NCI-H345 treated with DMSO at 0.1 percent for 48 hours (cell line): ENCODE measurements at regions not wholly inside any gene's neighbourhood (a gene's known extent, or its start where the extent isn't known, plus 50 kb on each side); places are given as distances from the start of the nearest gene placed in this dataset.

Experiments used
- DNase-seq: peaks from one replicate; lab custom pipeline; 2025; ENCODE audit not compliant: unreplicated experiment; lab: John Stamatoyannopoulos, UW

- no peak for DNase-seq
Measured at GRCh38 chr18:42137693-42138375, 182.8 kb downstream of the PIK3C3 start.

DNA sequence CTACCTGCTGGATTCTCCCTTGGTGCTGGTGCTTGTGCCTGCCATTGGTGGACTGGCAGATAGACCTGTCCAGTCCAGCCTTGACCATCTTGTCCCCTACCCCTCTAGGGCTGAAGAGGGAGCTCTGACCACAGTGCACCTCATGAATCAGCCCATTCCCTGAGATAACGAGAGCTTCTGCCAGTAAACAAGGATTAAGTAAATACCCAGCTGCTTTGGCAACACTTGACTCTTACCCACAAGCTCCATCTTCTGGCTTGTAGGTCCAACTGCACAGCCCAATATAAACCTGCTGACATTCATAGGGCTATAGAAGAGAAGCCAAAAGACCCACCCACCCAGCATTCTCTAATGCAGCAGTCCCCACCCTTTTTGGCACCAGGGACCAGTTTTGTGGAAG lies 186.4 kb downstream of the PIK3C3 start:
- DNase-seq = no peak

GRCh38 chr18:42155024-42155423 lies 200.0 kb downstream of the PIK3C3 start:
- DNase-seq = no peak

DNA sequence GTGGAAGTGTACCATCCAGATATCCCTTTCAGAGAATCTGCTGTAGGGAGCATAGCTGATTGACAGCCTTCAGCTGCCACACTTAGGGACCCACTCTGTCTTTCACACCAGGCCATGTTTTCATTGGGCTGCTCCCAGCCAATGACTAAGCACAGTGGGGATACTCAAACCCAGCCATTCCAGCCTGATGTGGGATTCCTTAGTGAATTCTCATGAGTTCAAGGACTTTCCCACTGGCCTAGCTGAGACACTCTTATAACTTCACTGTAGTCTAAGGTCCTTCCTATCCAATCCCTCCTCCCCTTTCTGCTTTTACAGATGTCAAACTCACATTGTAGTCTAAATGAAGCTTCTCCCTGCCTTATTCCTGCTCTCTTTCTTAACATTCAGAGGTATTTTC lies 201.2 kb downstream of the PIK3C3 start:
- DNase-seq = no peak

- DNase-seq = no peak
Measured at GRCh38 chr18:42157420-42157819, 202.4 kb downstream of the PIK3C3 start.

DNA sequence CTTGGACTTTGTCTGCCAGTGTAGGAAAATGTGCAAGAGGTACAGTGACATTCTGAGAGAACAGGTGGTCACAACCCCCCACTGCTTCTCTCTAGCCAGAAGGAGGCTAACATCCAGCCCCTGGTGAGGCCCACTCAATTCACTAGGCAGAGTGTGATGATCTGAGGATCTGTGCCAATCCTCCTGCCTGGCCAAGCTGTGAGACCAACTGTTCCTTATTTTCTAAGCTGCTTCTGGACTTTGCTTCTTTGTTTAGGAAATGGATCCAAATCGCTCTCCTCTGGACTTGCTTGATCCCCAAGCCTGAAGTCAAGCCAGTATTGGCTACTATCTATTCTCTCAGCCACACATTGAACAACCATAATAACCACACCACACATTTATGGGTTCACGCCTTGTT lies 202.8 kb downstream of the PIK3C3 start:
- no peak for DNase-seq

GRCh38 chr18:42159146-42159545 lies 204.1 kb downstream of the PIK3C3 start:
- no peak for DNase-seq

DNA sequence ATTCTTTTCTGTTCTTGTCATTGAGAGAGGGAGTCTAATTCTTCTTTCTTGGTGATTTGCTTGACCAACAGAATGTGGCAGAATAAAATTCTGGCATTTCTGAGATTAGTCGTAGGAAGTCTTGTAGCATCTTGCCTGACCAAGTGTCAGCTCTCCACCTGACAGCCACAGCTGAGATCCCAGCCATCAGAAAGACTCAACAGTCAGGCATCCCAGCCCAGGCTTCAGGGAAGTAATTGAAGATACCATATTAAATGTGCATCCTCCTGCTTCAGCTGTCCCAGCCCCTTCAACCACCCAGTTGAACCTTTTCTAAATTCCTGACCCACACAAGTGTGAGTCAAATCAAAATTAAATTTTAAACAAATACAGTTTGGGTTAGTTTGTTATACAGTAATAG lies 208.3 kb downstream of the PIK3C3 start:
- DNase-seq = no peak

DNA sequence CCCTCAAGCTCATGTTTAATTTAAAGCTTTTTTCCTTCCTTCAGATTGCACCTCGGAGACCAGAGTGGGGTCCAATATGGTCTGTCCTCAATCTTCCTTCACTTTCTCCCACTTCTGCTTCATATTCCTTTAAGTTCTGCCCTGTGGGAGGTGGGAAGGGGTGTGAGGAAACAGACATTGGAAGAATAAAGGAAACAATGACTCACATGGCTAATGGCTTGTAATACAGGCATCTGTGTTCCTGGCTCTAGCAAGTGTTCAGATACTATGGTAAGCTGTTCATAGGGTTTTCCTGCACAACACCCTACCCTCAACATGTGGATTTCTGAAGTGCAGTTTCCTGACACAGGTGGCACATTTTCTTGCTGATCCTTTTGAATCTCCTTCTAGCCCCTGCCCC lies 209.5 kb downstream of the PIK3C3 start:
- DNase-seq = no peak

DNA sequence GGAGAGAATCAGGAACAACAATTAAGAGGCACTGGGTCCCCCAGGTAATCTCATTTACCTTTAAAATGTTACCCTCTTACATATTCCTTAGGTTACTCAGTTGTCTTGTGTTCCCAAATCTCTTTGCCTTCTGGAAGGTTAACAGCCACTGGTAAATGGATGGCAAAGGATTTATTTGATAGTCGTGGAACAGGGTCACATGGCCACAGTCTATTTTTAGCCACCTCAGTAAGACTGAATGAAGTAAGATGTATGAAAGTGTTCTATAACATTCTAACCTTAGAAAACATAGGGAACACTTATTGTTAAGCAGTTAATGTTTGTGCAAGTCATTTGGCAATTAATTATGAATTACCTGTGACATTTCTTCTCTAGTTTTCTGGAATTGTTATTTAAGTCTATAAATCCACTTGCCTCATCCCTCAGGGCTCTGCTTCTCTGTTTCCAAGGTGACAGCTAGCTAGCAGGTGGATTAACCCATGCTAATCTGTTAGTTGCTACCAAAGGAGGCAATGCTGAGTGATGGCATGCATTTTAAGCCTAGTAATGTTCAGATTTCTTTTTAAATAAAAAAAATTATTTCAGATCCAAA lies 211.0 kb downstream of the PIK3C3 start:
- no peak for DNase-seq

DNA sequence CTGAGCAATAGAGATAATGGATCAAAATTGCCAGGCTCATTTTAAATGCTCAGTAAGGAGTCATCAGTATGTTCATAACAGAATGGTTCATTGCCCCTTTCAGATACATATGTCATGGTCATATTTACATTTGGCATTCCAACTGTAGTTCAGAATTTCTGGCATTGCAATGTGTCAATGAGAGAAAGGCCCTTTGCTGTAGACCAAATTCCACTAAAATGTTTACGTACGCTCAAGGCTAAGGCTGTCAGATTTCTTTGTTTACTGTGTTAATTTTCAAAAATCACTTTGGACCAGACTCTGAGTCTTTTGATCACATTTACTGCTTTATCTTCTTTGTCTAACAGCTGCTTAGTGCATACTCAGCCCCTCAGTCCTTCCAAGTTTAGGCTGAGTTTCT lies 213.5 kb downstream of the PIK3C3 start:
- DNase-seq = no peak

DNA sequence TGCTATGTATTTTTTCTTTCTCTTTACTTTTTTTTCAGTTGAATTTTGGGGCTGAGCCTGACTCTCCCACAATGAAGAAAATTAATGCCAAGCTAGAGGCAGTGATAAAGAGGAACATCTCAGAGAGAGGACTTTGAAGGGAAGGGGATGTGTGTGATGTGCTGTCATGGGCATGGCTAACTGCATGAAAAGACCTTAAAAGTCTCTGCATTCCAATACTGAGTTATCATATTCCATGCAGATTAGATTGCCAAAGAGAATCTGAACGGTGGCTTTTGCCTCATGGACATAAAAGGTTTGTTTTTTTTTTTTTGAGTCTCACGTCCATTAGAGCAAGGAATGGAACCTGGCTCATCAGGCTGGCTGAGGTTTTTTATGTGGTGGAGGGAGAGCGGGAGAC lies 213.9 kb downstream of the PIK3C3 start:
- no peak for DNase-seq

DNA sequence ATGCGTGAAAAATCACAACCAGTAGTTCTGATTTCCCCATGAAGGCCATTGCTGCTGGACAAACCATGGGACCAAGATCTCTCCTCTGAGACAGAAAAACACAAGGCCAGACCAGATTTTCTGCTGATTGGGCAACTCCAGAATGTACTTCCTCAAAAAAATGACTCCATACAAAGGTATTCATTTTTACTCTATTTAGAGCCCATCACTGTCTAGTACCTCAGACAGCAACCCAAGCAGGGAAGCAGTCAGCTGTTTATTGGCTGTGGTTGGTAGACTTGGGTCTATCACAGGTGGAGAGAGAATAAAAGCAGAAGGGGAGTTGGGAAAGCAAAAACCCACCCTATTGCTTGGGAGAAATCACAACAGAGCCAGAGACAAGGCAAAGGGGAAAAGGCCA lies 219.9 kb downstream of the PIK3C3 start:
- no peak for DNase-seq

DNA sequence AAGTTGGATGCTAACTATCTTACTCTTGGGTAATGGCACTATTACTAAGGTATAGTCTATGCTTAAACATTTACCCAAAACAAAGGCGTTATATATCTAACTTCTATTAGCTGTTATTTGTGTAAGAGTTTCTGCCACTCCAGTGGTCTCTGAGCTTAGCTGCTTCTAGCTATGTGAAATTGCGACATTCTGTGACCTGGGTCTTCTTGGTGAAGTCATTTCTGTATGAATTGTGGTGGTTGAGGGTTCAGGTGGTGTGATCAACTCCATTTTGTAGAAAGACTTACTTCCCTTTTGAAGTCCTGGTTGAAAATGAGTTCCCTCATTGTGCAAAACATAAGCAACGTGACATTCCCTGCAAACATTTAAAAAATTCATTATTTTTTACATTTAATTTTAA lies 221.6 kb downstream of the PIK3C3 start:
- no peak for DNase-seq

DNA sequence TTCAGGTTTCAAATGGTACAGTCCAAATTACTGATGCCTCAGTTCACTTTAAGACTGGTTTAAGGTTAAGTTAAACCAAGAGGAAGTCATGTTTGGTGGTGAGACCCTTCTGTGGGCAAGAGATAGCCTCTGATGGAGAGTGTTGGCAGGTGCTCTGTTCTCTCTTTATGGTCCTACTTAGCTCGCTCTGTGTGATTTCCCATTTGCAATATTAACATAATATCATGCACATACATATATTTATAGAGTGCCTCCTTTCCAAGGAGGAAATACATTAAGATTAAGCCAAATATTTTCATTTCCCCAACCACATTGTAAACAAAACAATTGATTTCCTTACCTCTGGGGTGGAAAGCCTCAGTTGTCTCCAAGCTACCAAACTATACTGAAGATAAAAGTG lies 222.4 kb downstream of the PIK3C3 start:
- DNase-seq = no peak

- DNase-seq = no peak
Measured at GRCh38 chr18:42178376-42179080, 223.5 kb downstream of the PIK3C3 start.

- no peak for DNase-seq
Measured at GRCh38 chr18:42179542-42180121, 224.6 kb downstream of the PIK3C3 start.

GRCh38 chr18:42181474-42181873 lies 226.4 kb downstream of the PIK3C3 start:
- no peak for DNase-seq

- DNase-seq = no peak
Measured at GRCh38 chr18:42182728-42183700, 228.0 kb downstream of the PIK3C3 start.

DNA sequence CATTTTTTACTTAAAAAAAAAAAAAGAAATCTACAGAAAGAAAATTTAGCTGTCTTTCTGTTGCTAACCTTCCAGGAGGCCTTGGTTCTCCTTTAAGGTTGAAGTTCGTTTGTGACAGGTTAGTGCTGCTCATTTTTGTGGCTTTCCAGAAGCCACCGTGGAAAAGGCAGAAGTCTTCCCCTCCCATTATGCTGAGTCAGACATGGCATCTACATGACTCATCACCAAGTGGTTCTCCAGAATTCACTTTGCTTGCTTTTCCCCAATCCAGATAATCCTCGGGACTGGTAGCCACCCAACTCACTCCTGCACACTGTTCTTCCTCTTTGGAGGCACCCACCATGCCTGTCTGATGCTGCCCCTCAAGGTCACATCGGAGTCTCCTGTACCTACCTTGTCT lies 228.7 kb downstream of the PIK3C3 start:
- DNase-seq = no peak
